G401.6 (cell line): ENCODE measurements at regions not wholly inside any gene's neighbourhood (a gene's known extent, or its start where the extent isn't known, plus 50 kb on each side); places are given as distances from the start of the nearest gene placed in this dataset.

Source experiments
- FAIRE-seq: peaks from 2 replicates; lab custom pipeline; 2012; peaks lifted over from hg19 to GRCh38; lab: Jason Lieb, UNC

DNA sequence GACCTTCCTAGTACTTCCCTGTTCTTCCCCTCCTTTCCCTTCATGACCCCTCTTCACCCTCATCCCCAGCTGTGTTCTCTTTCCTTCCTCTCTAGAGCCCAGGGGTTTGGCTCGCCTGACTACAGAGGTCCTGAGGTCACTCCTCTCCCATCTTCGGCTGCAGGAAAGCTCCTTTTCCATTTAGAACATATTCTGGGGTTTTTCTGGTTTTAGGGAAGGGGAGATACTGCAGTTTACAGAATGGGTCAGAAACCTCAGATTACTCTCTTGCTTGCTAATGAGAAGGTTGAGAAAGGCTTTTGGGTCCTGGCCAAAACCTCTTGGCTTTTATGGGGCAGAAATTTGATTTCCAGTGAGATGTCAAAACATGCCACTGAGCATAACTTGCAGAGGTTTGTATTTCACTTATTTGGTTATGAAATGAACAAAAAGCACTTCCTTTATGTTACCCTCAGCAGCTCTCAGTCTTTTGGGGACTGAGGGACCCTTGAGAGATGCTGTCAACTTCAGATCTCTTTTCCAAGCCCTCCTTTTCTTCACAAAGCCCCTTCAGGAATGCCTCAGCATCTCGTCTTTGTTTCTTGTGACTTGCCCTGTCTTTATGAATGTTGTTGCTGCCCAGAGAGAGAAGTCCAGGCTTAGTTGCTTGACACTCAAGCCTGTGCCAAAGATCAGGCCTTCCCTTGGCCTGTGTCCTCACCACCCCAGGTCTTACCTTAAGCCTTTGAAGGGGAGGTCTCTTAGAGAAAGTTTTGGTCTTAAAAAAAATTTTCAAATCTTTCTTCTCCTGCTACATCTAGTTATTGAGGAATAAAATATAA is 121.7 kb upstream of the TPM1 start:
- FAIRE-seq, result no peak

DNA sequence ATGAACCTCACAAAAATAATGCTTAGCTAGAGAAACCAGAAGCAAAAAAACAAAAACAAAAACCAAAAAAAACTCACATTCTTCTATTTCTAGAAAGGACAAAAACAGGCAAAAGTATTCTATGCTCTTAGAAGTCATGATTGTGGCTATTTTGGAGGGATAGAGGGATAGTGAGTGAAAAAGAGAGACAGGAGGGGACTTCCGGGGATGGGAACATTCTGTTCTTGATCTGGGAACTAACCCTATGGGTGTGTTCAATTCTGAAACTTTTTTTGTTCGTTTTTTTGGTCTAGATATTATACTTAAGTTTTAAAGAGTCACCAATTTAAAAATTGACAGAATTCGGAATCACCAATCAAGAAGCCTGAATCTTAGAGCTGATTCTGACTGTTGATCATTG is 120.0 kb upstream of the TPM1 start:
- FAIRE-seq, result no peak

- FAIRE-seq, result no peak
Observed at GRCh38 chr15:62925875-62926274, 116.7 kb upstream of the TPM1 start.

- peak; percentile 27 for FAIRE-seq
Observed at GRCh38 chr15:62927196-62927595, 115.4 kb upstream of the TPM1 start.

DNA sequence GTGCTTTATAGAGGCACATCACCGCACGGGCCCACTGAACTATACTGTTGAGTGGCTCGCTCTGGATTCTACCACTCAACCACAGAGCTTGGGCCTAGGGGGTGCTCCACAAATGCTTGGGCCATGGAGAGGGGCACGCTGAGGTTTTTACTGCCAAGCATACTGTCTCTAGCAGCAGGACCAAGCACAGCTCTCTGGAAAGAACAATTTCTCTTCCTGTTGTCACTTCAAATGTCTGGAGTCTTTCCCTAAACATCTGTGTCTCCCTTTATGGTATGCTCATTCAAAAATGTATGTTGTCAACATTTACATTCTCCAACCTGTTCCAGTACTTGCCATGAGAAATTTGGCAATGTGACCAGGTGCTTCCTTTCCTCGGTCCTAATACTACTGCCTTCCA is 114.7 kb upstream of the TPM1 start:
- FAIRE-seq, result no peak

GRCh38 chr15:62928242-62928999 is 114.1 kb upstream of the TPM1 start:
- FAIRE-seq, result peak; percentile 8

DNA sequence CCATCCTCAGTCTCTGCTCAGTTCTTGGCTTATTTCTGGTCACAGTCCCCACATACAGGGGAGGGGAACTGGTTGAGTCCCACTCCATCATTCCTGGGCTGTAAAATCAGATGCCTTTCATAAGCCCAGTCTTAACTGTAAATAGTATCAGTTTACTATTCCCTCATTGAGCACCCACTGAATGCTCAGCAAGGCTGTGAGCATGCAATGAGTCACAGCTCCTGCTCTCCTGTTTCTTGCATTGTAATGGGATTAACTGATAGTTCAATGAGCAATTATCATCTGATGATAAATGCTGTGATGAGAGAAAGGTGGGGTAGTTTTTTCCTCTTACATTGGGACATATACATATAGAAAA is 113.6 kb upstream of the TPM1 start:
- FAIRE-seq, result no peak

- peak; percentile 3 for FAIRE-seq
Observed at GRCh38 chr15:62931650-62932049, 110.9 kb upstream of the TPM1 start.

DNA sequence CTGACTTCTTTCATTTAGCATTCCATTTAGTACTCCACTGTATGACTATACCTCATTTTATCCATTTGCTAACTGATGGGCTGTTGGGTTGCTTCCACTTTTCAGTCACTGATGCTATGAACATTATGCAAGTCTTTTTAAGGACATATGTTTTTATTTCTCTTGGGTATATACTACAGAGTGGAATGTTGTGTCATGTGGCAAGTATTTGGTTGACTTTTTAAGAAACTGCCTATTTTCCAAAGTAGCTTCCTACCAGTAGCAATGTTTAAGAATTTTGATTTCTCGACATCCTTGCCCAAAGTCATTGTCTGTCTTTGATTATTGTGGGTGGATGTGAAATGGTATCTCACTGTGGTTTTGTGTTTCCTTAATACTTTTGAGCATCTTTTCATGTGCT is 110.1 kb upstream of the TPM1 start:
- peak; percentile 64 for FAIRE-seq

GRCh38 chr15:62933386-62933785 is 109.2 kb upstream of the TPM1 start:
- FAIRE-seq, result no peak

- FAIRE-seq, result no peak
Observed at GRCh38 chr15:62934236-62934971, 108.1 kb upstream of the TPM1 start.

DNA sequence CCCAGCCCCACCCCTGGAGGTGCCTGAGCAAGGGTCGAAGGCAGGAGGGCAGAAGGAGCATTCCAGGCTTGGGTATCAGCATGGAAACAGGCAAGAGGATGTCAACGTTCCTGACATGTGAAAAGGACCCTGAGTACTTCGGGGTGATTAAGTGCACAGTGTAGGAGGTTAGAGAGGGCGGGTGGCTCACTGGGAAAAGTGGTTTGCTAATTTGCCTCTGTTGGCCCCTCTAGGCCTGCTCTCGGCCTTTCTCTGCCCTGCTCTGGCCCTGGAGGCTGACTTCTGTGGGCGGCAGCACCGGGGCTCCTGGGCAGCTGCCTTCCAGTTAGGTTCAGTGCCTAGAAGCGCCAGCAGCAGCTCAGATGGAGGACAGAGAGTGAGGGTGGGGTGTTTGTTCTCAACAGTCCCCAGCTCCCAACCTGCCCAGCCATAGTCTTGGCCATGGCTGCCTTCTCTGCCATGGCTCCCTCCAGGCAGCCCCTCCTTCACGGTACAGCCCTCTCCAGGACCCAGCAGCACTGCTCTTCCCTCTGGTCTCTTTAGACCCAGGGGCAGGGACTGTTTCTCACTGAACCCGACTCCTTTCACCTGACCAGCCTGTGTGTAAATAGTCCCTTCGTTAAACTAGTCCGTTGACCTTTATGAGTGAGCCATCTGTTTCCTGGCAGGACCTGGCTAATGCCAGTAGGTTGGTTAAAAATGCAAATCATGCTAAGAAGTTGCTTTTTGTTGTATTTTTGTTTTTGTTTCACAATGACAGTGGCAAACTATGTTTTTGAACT is 107.1 kb upstream of the TPM1 start:
- peak; percentile 23 for FAIRE-seq

DNA sequence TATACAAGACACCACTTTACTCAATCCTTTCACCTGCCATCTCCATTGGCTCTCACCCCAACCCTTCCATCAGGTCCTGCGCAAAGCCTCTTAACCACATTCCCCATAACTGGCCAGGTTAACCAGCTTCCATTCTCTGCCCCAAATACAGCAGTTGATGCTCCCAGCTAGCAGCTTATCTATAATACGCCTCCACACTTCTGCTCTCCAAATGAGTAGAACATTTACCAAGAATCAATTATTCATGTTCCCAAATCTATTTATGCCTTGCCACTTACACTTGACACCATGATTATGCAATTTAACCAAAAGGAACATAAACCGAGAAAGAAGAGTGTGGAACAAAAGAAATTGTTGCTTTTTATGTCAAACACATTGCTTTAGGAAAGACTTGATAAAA is 103.7 kb upstream of the TPM1 start:
- no peak for FAIRE-seq

GRCh38 chr15:62940093-62940754 is 102.3 kb upstream of the TPM1 start:
- FAIRE-seq, result no peak

DNA sequence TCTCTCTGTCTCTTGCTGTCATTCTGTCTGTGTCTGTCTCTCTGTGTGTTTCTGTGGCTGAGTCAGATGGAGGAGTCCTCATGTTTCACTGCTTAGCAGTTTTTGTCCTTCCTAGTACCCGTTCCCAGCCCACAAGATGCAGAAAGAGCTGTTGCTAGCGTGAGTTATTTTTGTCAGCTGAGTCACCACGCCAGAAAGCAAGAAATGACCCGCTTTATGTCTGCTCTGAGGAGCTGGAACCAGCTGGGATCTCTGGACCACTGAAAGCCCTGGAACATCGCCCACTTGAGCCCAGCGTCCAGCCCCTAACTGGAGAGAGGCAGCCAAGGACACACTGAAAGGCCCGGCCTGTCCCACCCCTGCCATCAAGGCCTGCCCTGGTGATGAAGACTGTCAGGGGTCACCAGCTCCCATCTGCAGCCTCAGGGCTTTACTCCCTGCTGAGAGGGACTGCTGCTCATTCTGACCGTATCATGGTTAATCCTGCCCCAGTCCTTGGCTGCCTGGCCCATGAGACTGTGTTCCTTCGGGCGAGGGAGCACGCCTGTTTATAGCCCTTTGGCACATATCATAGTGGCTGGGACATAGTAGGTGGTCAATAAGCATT is 101.7 kb upstream of the TPM1 start:
- FAIRE-seq, result no peak

DNA sequence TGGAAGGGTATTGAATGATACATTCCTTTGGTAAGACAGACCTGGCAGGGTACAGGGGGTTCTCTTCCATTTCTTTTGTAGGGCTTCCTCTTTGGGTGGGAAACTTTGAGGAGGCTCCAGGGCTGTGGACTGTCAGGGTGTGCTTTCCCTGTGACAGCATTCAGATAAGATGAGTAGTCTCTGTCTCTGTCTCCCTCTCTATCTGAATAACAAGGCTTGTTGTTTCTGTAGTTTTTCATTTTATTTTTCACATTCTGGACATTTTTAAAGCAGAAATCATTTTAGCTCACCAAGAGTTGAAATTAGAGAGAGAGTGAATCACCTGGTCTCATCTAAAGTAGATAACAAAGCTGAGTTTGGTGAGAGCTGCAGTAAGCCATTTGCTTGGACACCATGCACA is 100.8 kb upstream of the TPM1 start:
- no peak for FAIRE-seq

- no peak for FAIRE-seq
Observed at GRCh38 chr15:62942428-62942827, 100.1 kb upstream of the TPM1 start.

DNA sequence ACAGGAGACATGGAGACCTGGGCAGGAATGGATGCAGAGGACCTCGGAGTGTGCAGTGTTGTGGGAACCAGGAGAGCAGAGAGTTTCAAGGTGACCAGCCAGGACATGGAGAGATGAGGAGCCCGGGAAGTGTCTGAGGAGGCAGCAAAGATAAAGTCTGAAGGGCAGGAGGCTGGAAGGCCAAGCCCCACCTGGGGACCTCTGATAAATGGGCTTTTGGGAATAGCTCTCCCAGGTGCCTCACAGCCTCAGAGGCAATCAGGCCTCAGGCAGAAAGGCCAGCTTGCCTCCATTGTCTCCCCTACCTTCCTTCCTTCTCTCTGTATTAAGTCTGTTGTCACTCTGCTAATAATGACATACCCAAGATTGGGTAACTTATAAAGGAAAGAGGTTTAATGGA is 97.5 kb upstream of the TPM1 start:
- no peak for FAIRE-seq

DNA sequence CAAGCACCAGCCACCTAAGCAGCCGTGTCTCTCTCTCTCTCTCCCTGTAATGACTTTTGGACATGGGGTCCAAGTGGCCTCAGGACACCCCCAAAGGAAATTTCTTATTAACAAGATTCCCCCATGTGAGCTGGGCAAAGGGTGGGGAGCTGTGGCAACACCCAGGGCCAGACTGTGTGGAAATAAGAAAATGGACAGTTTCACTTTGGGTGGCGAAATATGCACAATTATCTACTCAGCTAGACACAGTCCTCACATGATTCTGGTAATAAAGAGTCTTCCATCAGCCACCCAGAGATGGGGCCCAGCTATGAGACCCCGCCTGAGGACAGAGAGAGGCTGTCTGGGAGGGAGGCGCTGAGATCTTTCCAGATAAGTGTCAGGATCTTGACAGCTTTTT is 96.8 kb upstream of the TPM1 start:
- no peak for FAIRE-seq

GRCh38 chr15:62946940-62947339 is 95.6 kb upstream of the TPM1 start:
- no peak for FAIRE-seq

DNA sequence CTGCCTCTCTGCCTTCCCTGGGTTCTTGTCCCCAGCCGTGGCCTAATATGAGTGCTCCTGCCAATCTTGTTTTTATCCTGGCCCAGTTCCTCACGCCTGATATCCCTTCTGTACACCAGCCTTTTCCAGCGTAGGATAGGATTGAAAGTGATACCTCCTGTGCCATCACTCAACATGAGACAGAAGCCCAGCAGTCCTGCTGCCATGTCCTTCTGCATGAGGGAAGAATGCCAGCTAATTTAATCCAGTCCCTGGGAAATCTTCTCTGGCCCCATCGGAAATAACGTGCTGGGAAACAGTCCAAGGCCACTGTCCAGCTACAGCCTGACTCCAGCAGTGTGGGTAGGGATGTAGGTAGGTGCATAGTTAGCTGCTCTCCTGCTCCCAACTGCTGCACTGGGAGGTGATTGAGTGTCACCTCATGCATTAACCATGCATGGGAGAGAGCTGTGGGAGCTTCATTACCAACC is 92.0 kb upstream of the TPM1 start:
- no peak for FAIRE-seq
